Endodermal cell (in vitro differentiated cells): ENCODE measurements at regions not wholly inside any gene's neighbourhood (a gene's known extent, or its start where the extent isn't known, plus 50 kb on each side); places are given as distances from the start of the nearest gene placed in this dataset.

ENCODE experiments used
- DNase-seq: peaks from one replicate; pipeline ENCODE4 v3.0.0-alpha.2; 2017
- H3K27ac ChIP-seq: 2 replicates; pipeline ENCODE4 v1.5.1; 2013; ENCODE audit warnings: mild to moderate bottlenecking, low read depth, low read length, moderate library complexity
- H3K27me3 ChIP-seq: 2 replicates; pipeline ENCODE4 v1.6.1; 2013; ENCODE audit warnings: mild to moderate bottlenecking, low read length, moderate library complexity; ENCODE audit not compliant: insufficient read depth, control insufficient read depth, poor library complexity, severe bottlenecking
- H3K36me3 ChIP-seq: 2 replicates; pipeline ENCODE4 v1.7.0; 2013; ENCODE audit warnings: mild to moderate bottlenecking, low read length, moderate library complexity; ENCODE audit not compliant: control insufficient read depth, insufficient read depth
- H3K4me1 ChIP-seq: one replicate; pipeline ENCODE4 v1.7.0; 2013; ENCODE audit warnings: low read length; ENCODE audit not compliant: control insufficient read depth, insufficient read depth
- H3K4me3 ChIP-seq: 2 replicates; pipeline ENCODE4 v1.5.1; 2013; ENCODE audit warnings: mild to moderate bottlenecking, low read length, moderate library complexity
- H3K9ac ChIP-seq: 2 replicates; pipeline ENCODE4 v1.6.1; 2013; ENCODE audit warnings: mild to moderate bottlenecking, low read length, moderate library complexity; ENCODE audit not compliant: poor library complexity, severe bottlenecking; ENCODE audit errors: extremely low read depth
- H3K9me3 ChIP-seq: 2 replicates; pipeline ENCODE4 v1.6.1; 2013; ENCODE audit warnings: mild to moderate bottlenecking, low read length, moderate library complexity; ENCODE audit not compliant: control insufficient read depth
- H3K27ac Mint-ChIP-seq: 2 replicates; pipeline ENCODE4 v1.8.0; 2020; ENCODE audit warnings: mixed read lengths
- H3K27me3 Mint-ChIP-seq: 2 replicates; pipeline ENCODE4 v1.8.0; 2021; ENCODE audit warnings: mild to moderate bottlenecking, mixed read lengths; ENCODE audit not compliant: insufficient read depth
- H3K36me3 Mint-ChIP-seq: 2 replicates; pipeline ENCODE4 v1.8.0; 2020; ENCODE audit warnings: low read depth, mixed read lengths
- H3K4me1 Mint-ChIP-seq: 2 replicates; pipeline ENCODE4 v1.8.0; 2020; ENCODE audit warnings: mixed read lengths
- H3K4me3 Mint-ChIP-seq: 2 replicates; pipeline ENCODE4 v1.8.0; 2020; ENCODE audit warnings: mild to moderate bottlenecking, moderate library complexity, mixed read lengths
- H3K9me3 Mint-ChIP-seq: 2 replicates; pipeline ENCODE4 v1.8.0; 2020; ENCODE audit warnings: mild to moderate bottlenecking, mixed read lengths
- WGBS, 2 experiments: methylation state at CpG; one replicate each; pipeline versions ENCODE4 v1.1.5 to v1.1.7; 2013; ENCODE audit warnings: missing lambda C conversion rate in 2 of 2, mixed read lengths in 1 of 2; ENCODE audit not compliant: insufficient coverage in 1 of 2, insufficient read length in 1 of 2; 5-methylcytosine and 5-hydroxymethylcytosine counted together
- TF ChIP-seq, protein P1 (sequence below): fragments of 200-600 bp; sonication (generic); conservative IDR thresholded peaks from 2 replicates; pipeline ENCODE4 v1.5.0; 2021; ENCODE audit warnings: antibody characterized with exemption, mild to moderate bottlenecking

DNA sequence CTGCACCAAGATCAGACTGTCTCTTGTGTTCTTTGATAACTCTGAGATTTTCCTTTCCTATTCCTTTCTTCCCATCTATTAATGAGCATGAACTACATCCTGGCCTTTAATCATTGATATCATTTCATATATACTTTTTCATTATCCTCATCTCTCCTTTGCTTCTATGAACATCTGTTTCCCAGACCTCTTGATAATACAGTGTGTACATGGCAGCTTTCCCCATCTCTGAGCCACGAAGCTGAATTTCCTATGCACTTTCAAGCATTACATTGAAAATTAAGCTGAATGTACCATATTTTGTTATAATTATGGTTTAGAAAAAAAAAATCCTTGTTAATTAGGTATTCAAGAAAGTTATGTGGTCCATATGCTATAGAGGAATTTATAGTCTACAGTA, 60.9 kb upstream of the CREB5 start:
- no peaks in the 10 kb centered on the region for H3K27me3 ChIP-seq
- no peak overlapping the region for H3K27ac ChIP-seq
- no peaks in the 10 kb centered on the region for H3K4me1 ChIP-seq
- Mint-ChIP-seq H3K36me3 (no peaks in the 10 kb centered on the region), H3K9me3 (peaks cover 2% of the 10 kb centered on the region), H3K4me3 (no peak overlapping the region), H3K27ac (no peak overlapping the region), H3K27me3 (no peaks in the 10 kb centered on the region), H3K4me1 (no peaks in the 10 kb centered on the region)
- WGBS, 2 experiments, result 67% methylated on average over 1 of the region's 1 CpG; no CpG with 5 or more reads in 1 of the 2 experiments
- no peaks in the 10 kb centered on the region for H3K9me3 ChIP-seq
- TF ChIP-seq, protein P1, sequence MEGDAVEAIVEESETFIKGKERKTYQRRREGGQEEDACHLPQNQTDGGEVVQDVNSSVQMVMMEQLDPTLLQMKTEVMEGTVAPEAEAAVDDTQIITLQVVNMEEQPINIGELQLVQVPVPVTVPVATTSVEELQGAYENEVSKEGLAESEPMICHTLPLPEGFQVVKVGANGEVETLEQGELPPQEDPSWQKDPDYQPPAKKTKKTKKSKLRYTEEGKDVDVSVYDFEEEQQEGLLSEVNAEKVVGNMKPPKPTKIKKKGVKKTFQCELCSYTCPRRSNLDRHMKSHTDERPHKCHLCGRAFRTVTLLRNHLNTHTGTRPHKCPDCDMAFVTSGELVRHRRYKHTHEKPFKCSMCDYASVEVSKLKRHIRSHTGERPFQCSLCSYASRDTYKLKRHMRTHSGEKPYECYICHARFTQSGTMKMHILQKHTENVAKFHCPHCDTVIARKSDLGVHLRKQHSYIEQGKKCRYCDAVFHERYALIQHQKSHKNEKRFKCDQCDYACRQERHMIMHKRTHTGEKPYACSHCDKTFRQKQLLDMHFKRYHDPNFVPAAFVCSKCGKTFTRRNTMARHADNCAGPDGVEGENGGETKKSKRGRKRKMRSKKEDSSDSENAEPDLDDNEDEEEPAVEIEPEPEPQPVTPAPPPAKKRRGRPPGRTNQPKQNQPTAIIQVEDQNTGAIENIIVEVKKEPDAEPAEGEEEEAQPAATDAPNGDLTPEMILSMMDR, result no peak
- H3K9ac ChIP-seq, result no peak overlapping the region
- H3K36me3 ChIP-seq, result no peaks in the 10 kb centered on the region
- H3K4me3 ChIP-seq, result no peak overlapping the region
- no peak for DNase-seq

DNA sequence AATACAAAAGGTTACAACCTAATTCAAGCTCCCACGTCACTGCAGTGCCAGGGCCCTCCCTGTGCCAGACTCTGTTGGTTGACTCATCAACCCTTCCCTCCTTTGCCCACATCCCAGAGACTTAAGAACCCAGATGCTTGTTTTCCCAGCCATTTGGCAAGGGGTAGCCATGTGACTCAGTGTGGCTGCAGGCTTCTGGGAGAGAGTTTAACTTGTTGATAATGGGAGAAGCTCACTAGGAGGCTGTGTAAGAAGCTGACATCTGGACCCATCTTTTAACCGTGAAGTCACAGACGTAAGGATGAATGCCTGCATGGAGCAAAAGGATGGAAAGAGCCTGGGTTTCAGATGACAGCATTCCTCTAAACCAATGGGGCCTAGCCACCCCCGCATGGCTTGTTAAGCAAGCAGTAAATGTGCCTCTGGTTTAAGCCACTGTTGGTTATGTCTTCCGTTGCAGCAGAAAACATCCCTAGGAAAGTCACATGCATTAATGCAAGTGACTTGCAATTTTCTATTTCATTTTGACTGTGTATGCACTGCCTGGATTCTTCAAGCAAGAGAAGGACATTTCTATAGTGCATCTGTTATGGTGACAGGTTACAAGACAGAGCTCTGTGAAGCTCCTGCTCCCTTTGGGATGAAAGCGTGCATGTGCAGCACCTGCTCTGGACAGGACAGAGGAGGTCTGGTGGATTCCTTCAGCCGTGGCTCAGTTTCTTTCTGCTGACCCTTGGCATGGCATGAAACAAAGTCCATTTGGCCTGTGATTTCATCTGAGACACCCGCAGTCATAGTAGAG, 57.5 kb upstream of the CREB5 start:
- TF ChIP-seq, protein P1, result no peak
- H3K27me3 ChIP-seq, result peaks cover 5% of the 10 kb centered on the region
- no peaks in the 10 kb centered on the region for H3K36me3 ChIP-seq
- H3K27ac ChIP-seq, result peak overlapping the region; percentile 18
- Mint-ChIP-seq H3K27ac (no peak overlapping the region), H3K9me3 (peaks cover 2% of the 10 kb centered on the region), H3K36me3 (no peaks in the 10 kb centered on the region), H3K27me3 (no peaks in the 10 kb centered on the region), H3K4me3 (no peak overlapping the region), H3K4me1 (peaks cover 9% of the 10 kb centered on the region)
- no peak overlapping the region for H3K9ac ChIP-seq
- H3K4me3 ChIP-seq, result no peak overlapping the region
- H3K9me3 ChIP-seq, result no peaks in the 10 kb centered on the region
- DNase-seq, result no peak
- no peaks in the 10 kb centered on the region for H3K4me1 ChIP-seq
- WGBS, 2 experiments, result 85% methylated on average over 6 to 8 of the region's 8 CpGs

DNA sequence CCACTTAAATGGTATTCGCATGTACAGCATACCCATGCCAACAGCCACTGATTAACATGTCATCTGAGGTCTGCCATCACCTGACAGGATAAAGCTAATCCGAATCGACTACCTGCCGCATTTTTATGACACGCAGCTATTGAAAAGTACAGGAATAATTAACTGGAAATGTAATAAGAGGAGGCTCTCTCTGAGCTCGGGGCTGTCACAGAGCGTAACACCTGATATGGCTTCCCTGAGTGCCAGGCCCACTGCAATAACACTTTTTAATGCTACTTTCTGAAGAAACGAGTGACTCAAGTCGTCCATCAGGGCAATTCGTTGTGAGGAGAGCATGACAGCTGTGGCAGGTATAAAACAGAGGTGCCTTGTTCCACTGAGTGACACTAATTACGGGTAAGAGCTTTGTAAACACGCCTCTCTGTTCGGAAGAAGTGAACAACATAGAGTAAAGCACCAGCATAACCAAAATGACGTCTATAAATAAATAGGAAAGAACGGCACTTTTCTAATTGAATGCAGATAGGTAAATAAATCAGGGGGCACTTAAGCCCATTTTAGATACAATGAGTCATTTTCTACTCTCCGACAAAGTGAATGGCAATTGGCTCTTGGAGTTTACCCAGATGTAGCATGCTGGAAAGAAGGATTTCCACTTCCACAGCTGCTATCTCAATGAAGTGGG, 56.5 kb upstream of the CREB5 start:
- DNase-seq, result no peak
- Histone ChIP-seq H3K36me3 (no peaks in the 10 kb centered on the region), H3K9me3 (no peaks in the 10 kb centered on the region), H3K4me3 (no peak overlapping the region), H3K9ac (no peak overlapping the region), H3K27me3 (peaks cover 5% of the 10 kb centered on the region), H3K27ac (no peak overlapping the region), H3K4me1 (no peaks in the 10 kb centered on the region)
- Mint-ChIP-seq H3K27me3 (no peaks in the 10 kb centered on the region), H3K36me3 (no peaks in the 10 kb centered on the region), H3K27ac (no peak overlapping the region), H3K4me1 (peaks cover 9% of the 10 kb centered on the region), H3K9me3 (peaks cover 2% of the 10 kb centered on the region), H3K4me3 (no peak overlapping the region)
- 89 to 91% methylated on average over 13 to 16 of the region's 16 CpGs for WGBS, 2 experiments
- TF ChIP-seq, protein P1, result no peak
